Activated CD4-positive, alpha-beta T cell treated with anti-CD3 and anti-CD28 coated beads for 36 hours (primary cell): ENCODE measurements at regions not wholly inside any gene's neighbourhood (a gene's known extent, or its start where the extent isn't known, plus 50 kb on each side); places are given as distances from the start of the nearest gene placed in this dataset.

Experiments
- ATAC-seq: fragments of 200-7000 bp; cut with Tn5 transposase; one replicate; pipeline ENCODE4 v1.10.0; 2021; ENCODE audit warnings: mild to moderate bottlenecking, moderate library complexity
- CTCF ChIA-PET: fragments of 350-600 bp; sonication (Branson Sonifier 250); formaldehyde crosslinking; loops from one replicate; lab custom pipeline; 2021; ENCODE audit warnings: antibody characterized with exemption; lab: Charles Lee
- POLR2A ChIA-PET: fragments of 350-600 bp; sonication (Branson Sonifier 250); formaldehyde crosslinking; loops from one replicate; lab custom pipeline; 2021; ENCODE audit warnings: antibody characterized with exemption, inconsistent platforms; lab: Charles Lee
- DNase-seq: peaks from one replicate; pipeline ENCODE4 v3.0.0-alpha.2; 2020
- H3K27ac Mint-ChIP-seq: one replicate; pipeline ENCODE4 v1.8.0; 2021; ENCODE audit warnings: mixed read lengths
- H3K27me3 Mint-ChIP-seq: one replicate; pipeline ENCODE4 v1.8.0; 2021; ENCODE audit warnings: mixed read lengths
- H3K36me3 Mint-ChIP-seq: one replicate; pipeline ENCODE4 v1.8.0; 2021; ENCODE audit warnings: low read depth, mixed read lengths
- H3K4me1 Mint-ChIP-seq: one replicate; pipeline ENCODE4 v1.8.0; 2021; ENCODE audit warnings: mixed read lengths
- H3K4me3 Mint-ChIP-seq: one replicate; pipeline ENCODE4 v1.8.0; 2021; ENCODE audit warnings: mild to moderate bottlenecking, moderate library complexity, mixed read lengths
- H3K9me3 Mint-ChIP-seq: one replicate; pipeline ENCODE4 v1.8.0; 2021; ENCODE audit warnings: low read depth, mixed read lengths
- intact Hi-C, 2 experiments: fragments of 100-400 bp; cut with DNase I in 1 of 2; cut with micrococcal nuclease in 1 of 2; formaldehyde crosslinking; loops; one replicate each; pipeline versions ENCODE4 v1.14.2 to v1.15.1; 2022 to 2024; cut with DNase I, micrococcal nuclease

DNA sequence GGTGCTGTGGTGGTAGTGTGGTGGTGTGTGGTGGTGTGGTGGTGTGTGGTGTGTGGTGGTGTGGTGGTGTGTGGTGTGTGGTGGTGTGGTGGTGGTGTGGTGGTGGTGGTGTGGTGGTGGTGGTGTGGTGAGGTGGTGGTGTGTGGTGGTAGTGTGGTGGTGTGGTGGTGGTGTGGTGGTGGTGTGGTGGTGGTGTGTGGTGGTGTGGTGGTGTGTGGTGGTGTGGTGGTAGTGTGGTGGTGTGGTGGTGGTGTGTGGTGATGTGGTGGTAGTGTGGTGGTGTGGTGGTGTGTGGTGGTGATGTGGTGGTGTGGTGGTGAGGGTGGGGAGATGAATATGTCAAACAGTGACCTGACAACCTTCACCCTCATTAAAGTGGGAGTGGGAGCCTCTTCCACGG is 55.6 kb upstream of the DLGAP1 start:
- H3K27me3 Mint-ChIP-seq: no peaks in the 10 kb centered on the region
- H3K9me3 Mint-ChIP-seq: peaks cover 4% of the 10 kb centered on the region
- ATAC-seq (no peak), DNase-seq (no peak)
- CTCF ChIA-PET: no interaction called here
- H3K4me3 Mint-ChIP-seq: no peak overlapping the region
- H3K4me1 Mint-ChIP-seq: no peaks in the 10 kb centered on the region
- no peaks in the 10 kb centered on the region for H3K36me3 Mint-ChIP-seq
- H3K27ac Mint-ChIP-seq: no peak overlapping the region
- POLR2A ChIA-PET: no interaction called here
- intact Hi-C loops: no loop called here

DNA sequence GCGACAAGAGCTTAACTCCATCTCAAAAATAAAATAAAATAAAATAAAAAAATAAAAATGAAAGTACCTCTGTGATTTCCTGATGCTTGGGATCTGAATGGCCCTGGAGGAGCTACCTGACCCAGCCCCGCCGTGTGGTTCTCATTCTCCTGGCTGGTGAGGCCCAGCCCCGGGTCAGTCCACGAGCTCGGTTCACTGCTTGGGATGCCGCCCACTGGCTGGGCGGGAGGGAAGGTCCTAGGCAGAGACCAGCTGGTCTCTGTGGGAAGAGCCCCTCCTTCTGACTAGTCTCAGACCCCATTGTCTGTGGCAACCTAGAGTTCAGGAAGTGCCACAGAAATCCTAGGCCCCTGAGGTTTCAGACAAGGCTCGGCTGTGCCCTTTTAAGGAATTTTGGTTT is 55.1 kb upstream of the DLGAP1 start:
- H3K27ac Mint-ChIP-seq: no peak overlapping the region
- CTCF ChIA-PET: interaction anchor here (0.7 kb wide), 1 partner anchor 1015 kb away, joined by 3 read pairs; no protein-coding TSS in a partner anchor
- intact Hi-C loops: no loop called here
- H3K4me3 Mint-ChIP-seq: no peak overlapping the region
- POLR2A ChIA-PET: no interaction called here
- peaks cover 4% of the 10 kb centered on the region for H3K9me3 Mint-ChIP-seq
- H3K36me3 Mint-ChIP-seq: no peaks in the 10 kb centered on the region
- H3K4me1 Mint-ChIP-seq: no peaks in the 10 kb centered on the region
- no peaks in the 10 kb centered on the region for H3K27me3 Mint-ChIP-seq
- no peak for DNase-seq
- ATAC-seq: no peak
